ENCODE measurements at regions not wholly inside any gene's neighbourhood (a gene's known extent, or its start where the extent isn't known, plus 50 kb on each side); places are given as distances from the start of the nearest gene placed in this dataset.

- ChIA-PET CTCF (no interaction called here), POLR2A (no interaction called here)
- intact Hi-C loops (cut with micrococcal nuclease; ENCODE audit: unreplicated experiment) (no loop called here), in situ Hi-C loops (cut with HindIII; ENCODE audit: low pct_unique_long_range_greater_than_20kb, low sequenced_read_pairs) (no loop called here)
- no peaks in the 10 kb centered on the region for H3K9me3 ChIP-seq (ENCODE audit: control insufficient read depth, insufficient read depth, low read depth, low read length)
- H3K4me1 ChIP-seq (ENCODE audit: control insufficient read depth, insufficient read depth, low read length), result no peaks in the 10 kb centered on the region
- H3K36me3 ChIP-seq (ENCODE audit: control insufficient read depth, insufficient read depth, low read length), result no peaks in the 10 kb centered on the region
- H3K4me3 ChIP-seq (ENCODE audit: low read depth in 2 of 2, low read length in 2 of 2), result no peak overlapping the region
- BruUV-seq (replicated peaks), result no TSS peak
- H3K27ac ChIP-seq (ENCODE audit: low read length), result no peak overlapping the region
- DNase-seq (ENCODE audit: low read depth, low spot score) (no peak), ATAC-seq (no peak)
- no peaks in the 10 kb centered on the region for H3K27me3 ChIP-seq (ENCODE audit: control insufficient read depth, insufficient read depth, low read length)
- TF ChIP-seq REST (IDR thresholded peaks at IDR 0.05; ENCODE audit: insufficient read depth in 1 of 2, low read depth in 2 of 2, low read length in 1 of 2) (no peak), TCF7L2 (IDR thresholded peaks at IDR 0.05; ENCODE audit: low read depth, low read length) (no peak), CTCF (IDR thresholded peaks at IDR 0.05) (no peak), POLR2AphosphoS5 (IDR thresholded peaks at IDR 0.05; ENCODE audit: low read depth, low read length) (no peak), SIN3A (IDR thresholded peaks at IDR 0.05; ENCODE audit: borderline replicate concordance, insufficient read depth, low read depth, low read length) (no peak)
Observed at GRCh38 chr11:112499881-112500204, 239.2 kb upstream of the PLET1 start.

GRCh38 chr11:112503410-112503809, 242.8 kb upstream of the PLET1 start:
- Histone ChIP-seq H3K27me3 (ENCODE audit: control insufficient read depth, insufficient read depth, low read length) (no peaks in the 10 kb centered on the region), H3K4me1 (ENCODE audit: control insufficient read depth, insufficient read depth, low read length) (no peaks in the 10 kb centered on the region), H3K27ac (ENCODE audit: low read length) (no peak overlapping the region), H3K9me3 (ENCODE audit: control insufficient read depth, insufficient read depth, low read depth, low read length) (no peaks in the 10 kb centered on the region), H3K4me3 (ENCODE audit: low read depth in 2 of 2, low read length in 2 of 2) (no peak overlapping the region), H3K36me3 (ENCODE audit: control insufficient read depth, insufficient read depth, low read length) (no peaks in the 10 kb centered on the region)
- TF ChIP-seq SIN3A (IDR thresholded peaks at IDR 0.05; ENCODE audit: borderline replicate concordance, insufficient read depth, low read depth, low read length) (no peak), CTCF (IDR thresholded peaks at IDR 0.05) (no peak), POLR2AphosphoS5 (IDR thresholded peaks at IDR 0.05; ENCODE audit: low read depth, low read length) (no peak), REST (IDR thresholded peaks at IDR 0.05; ENCODE audit: insufficient read depth in 1 of 2, low read depth in 2 of 2, low read length in 1 of 2) (no peak), TCF7L2 (IDR thresholded peaks at IDR 0.05; ENCODE audit: low read depth, low read length) (no peak)
- POLR2A ChIA-PET, result no interaction called here
- intact Hi-C loops (cut with micrococcal nuclease; ENCODE audit: unreplicated experiment) (no loop called here), in situ Hi-C loops (cut with HindIII; ENCODE audit: low pct_unique_long_range_greater_than_20kb, low sequenced_read_pairs) (no loop called here)
- ATAC-seq (no peak), DNase-seq (ENCODE audit: low read depth, low spot score) (no peak)
- CTCF ChIA-PET, result no interaction called here
- no TSS peak for BruUV-seq (replicated peaks)
